Esophagus squamous epithelium (tissue), 4 donors: ENCODE measurements at regions not wholly inside any gene's neighbourhood (a gene's known extent, or its start where the extent isn't known, plus 50 kb on each side); places are given as distances from the start of the nearest gene placed in this dataset.

Experiments used
- POLR2A ChIP-seq, 4 donors: fragments of 450-650 bp; IDR thresholded peaks; one replicate each; pipeline ENCODE4 v1.6.1; 2017; ENCODE audit warnings: antibody characterized with exemption in 4 of 4, mild to moderate bottlenecking in 4 of 4, moderate library complexity in 3 of 4
- TF ChIP-seq, protein P1 (sequence below), 6 experiments: fragments of 450-650 bp in 4 of 6; fragments of 200-600 bp in 2 of 6; sonication (generic) in 2 of 6; IDR thresholded peaks; one replicate each; pipeline ENCODE4 v1.5.1; 2016 to 2019; ENCODE audit warnings: antibody characterized with exemption in 6 of 6, mild to moderate bottlenecking in 4 of 6, moderate library complexity in 4 of 6

DNA sequence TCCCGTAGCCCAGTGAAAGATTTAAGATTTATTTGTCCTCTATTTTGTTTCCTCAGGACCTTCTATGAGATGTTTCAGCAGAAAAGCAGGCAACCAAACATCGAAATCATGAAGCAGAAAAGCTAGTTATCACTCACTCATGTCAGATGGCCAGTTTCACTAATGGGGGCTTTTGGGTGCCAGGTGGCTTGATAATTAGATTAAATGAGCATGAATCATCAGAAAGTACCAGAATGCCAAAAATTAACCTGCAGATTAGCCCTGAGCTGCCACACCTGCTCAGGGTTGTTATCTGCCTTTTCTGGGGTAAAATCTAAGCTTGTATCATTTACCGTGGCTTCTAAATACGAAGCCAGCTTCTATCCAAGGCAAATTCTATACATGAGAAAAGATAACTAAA is 1017.5 kb downstream of the XPNPEP1 start:
- TF ChIP-seq, protein P1, sequence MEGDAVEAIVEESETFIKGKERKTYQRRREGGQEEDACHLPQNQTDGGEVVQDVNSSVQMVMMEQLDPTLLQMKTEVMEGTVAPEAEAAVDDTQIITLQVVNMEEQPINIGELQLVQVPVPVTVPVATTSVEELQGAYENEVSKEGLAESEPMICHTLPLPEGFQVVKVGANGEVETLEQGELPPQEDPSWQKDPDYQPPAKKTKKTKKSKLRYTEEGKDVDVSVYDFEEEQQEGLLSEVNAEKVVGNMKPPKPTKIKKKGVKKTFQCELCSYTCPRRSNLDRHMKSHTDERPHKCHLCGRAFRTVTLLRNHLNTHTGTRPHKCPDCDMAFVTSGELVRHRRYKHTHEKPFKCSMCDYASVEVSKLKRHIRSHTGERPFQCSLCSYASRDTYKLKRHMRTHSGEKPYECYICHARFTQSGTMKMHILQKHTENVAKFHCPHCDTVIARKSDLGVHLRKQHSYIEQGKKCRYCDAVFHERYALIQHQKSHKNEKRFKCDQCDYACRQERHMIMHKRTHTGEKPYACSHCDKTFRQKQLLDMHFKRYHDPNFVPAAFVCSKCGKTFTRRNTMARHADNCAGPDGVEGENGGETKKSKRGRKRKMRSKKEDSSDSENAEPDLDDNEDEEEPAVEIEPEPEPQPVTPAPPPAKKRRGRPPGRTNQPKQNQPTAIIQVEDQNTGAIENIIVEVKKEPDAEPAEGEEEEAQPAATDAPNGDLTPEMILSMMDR (IDR thresholded peaks at IDR 0.05), result no peak
- no peak for TF ChIP-seq POLR2A (IDR thresholded peaks at IDR 0.05)
